ENCODE measurements at regions not wholly inside any gene's neighbourhood (a gene's known extent, or its start where the extent isn't known, plus 50 kb on each side); places are given as distances from the start of the nearest gene placed in this dataset.

DNA sequence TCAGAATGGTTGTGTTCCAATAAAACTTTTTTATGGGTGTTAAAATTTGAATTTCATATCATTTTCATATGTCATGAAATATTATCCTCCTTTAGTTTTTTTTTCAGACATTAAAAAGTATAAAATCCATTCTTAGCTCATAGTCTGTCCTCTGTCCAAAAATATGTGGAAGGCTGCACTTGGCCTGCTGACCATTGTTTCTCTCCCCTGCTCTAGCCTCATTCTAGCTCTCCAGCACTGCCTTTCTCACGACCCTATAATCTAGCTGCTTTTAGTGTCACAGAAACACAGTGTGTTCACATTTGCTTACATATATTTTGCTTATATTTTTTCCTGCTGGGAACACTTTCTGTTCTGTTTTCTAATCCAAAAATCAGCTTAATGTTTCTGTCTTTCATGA, 165.0 kb upstream of the ANK2 start:
- no peak for DNase-seq (ENCODE audit: low read depth)
- TF ChIP-seq, protein P1, sequence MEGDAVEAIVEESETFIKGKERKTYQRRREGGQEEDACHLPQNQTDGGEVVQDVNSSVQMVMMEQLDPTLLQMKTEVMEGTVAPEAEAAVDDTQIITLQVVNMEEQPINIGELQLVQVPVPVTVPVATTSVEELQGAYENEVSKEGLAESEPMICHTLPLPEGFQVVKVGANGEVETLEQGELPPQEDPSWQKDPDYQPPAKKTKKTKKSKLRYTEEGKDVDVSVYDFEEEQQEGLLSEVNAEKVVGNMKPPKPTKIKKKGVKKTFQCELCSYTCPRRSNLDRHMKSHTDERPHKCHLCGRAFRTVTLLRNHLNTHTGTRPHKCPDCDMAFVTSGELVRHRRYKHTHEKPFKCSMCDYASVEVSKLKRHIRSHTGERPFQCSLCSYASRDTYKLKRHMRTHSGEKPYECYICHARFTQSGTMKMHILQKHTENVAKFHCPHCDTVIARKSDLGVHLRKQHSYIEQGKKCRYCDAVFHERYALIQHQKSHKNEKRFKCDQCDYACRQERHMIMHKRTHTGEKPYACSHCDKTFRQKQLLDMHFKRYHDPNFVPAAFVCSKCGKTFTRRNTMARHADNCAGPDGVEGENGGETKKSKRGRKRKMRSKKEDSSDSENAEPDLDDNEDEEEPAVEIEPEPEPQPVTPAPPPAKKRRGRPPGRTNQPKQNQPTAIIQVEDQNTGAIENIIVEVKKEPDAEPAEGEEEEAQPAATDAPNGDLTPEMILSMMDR (IDR thresholded peaks at IDR 0.05; ENCODE audit: insufficient read depth, low read depth, low read length, missing control alignments) = no peak

DNA sequence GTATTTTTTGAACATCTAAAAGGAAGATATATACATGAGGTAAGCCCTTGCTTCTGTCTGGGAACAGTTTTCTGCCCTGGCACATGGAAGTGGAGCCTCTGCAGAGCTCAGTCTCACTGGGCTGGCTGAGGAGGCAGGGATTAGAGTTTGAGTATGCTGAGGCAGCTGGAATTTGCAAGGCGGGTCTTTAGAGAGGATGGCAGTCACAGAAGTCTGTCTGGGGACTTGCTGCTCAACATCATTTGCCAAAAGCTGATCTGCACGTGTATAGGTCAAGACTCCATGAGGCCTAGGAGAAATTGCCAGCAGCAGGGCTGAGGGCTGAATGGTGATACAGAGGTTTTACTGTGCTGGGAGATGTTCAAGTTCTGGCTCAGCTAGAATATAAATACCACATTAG, 163.6 kb upstream of the ANK2 start:
- no peak overlapping the region for H3K4me3 ChIP-seq (ENCODE audit: low read length)
- DNase-seq (ENCODE audit: low read depth) = no peak
- TF ChIP-seq, protein P1 (IDR thresholded peaks at IDR 0.05; ENCODE audit: insufficient read depth, low read depth, low read length, missing control alignments) = no peak

More for the DNA sequence above, 165.0 kb upstream of the ANK2 start:
- no peak overlapping the region for H3K4me3 ChIP-seq (ENCODE audit: low read length)

DNA sequence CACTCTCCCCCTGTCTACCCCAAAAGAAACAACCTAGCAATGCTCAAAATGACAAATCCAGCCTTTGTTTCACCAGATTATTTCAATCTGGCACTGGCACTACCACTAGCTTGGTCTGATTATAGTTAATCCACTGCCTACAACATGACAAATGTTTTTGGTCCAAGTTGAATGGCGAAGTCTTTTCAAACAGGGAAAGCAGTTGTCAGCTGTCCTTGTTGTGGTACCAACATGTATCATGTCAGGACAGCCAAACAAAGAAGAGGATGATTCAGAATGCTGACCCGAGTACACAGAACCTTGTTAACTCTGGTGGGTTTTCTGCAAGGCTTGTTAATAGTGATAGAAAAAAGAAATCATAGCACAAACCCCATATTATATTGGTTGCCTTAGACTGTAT, 160.8 kb upstream of the ANK2 start:
- no peak overlapping the region for H3K4me3 ChIP-seq (ENCODE audit: low read length)
- TF ChIP-seq, protein P1 (IDR thresholded peaks at IDR 0.05; ENCODE audit: insufficient read depth, low read depth, low read length, missing control alignments) = no peak
- no peak for DNase-seq (ENCODE audit: low read depth)

DNA sequence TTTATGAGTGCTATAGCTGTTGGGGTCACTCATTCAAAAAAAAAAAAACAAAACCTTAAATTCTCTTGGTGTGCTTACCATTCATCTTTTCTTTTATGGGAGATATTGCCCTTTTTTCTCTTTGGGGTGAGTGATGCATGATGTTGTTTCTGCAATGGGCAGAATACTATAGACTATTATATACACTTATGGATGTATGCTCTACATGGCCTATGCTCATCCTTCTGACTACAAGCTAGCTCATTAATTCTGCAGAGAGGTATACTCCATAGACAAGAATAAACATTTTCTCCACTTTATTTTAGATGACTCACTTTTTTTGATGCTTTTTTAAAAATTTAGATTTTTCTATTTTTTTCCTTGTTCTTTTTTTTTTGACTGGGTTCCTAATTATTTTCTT, 160.3 kb upstream of the ANK2 start:
- TF ChIP-seq, protein P1 (IDR thresholded peaks at IDR 0.05; ENCODE audit: insufficient read depth, low read depth, low read length, missing control alignments) = no peak
- no peak for DNase-seq (ENCODE audit: low read depth)
- no peak overlapping the region for H3K4me3 ChIP-seq (ENCODE audit: low read length)

DNA sequence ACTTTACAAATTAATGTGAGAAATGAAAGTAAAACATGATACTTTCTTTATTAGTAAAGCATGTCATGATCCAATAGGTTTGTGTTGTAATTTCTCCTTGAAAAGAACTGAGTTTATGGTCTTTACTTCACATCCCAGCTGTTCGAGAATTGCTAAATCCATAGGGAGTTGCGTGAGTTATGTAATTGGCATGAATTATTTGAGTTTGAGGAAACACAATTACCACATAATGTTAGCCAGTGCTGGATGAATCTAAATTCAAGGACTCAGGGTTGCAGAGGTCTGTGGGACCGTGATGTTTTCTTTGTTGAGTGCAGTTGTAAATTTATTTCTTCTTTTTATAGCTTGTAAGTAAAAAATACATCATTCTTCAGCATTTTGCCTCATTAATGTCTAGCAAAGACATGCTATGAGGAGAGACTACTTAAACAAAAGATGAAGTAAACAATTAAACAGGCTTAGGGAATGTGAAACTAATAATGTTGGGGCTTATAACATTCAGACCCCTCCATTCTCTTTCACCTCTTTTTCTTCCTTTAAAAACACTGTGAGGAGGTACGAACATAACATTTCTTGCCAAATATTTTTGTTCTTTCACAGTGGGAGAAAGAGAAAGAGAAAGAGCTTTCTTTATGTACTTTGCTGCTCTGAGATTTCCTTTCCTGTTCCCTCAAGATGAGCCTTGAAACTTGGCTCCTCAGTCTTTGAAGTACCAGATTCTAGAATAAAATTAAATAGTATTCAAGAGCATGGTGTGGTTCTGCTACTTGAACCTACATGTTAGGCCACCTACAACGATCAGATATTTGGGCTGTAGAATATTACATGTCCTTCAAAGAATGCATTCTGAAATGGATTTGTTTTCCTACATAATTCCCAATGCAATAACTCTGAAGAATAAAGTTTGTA, 159.6 kb upstream of the ANK2 start:
- H3K4me3 ChIP-seq (ENCODE audit: low read length) = no peak overlapping the region
- peak; percentile 51 for DNase-seq (ENCODE audit: low read depth)
- TF ChIP-seq, protein P1 (IDR thresholded peaks at IDR 0.05; ENCODE audit: insufficient read depth, low read depth, low read length, missing control alignments) = no peak

DNA sequence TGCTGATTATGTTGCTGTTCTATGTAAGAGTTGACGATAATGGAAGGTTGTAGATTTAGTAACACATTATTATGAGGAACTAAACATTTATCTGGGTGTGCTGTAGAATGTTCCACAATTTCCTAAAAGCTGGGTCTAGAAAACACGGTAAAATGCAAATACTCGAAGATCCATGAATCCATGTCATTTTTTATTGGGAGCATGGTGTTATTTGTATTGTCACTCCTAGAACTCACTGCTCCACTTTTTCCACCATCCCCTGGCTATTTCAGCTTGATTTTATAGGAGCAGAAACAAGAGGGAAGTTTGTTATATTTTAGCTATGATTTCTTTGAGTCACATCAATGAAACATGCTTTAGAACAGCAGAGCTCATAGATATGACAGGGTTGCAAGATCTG, 155.0 kb upstream of the ANK2 start:
- DNase-seq (ENCODE audit: low read depth) = no peak
- no peak overlapping the region for H3K4me3 ChIP-seq (ENCODE audit: low read length)
- TF ChIP-seq, protein P1 (IDR thresholded peaks at IDR 0.05; ENCODE audit: insufficient read depth, low read depth, low read length, missing control alignments) = no peak

DNA sequence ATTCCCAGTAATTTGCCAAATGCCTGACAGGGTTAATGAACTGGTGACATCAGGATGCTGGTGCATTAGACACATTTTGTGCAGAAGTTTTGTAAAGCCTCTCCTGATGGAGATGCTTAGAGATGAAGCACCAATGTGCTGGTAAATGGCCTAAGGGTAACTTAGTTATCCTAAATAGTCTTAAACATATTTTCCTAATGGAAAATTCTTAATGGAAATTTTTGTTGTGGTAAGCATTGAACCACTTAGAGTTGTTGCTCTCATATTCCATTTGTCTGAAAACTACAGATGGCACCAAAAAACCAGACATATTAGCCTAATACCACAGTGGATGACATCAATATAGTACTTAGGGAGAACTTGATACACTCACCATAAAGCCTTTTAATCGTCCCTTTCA, 154.5 kb upstream of the ANK2 start:
- TF ChIP-seq, protein P1 (IDR thresholded peaks at IDR 0.05; ENCODE audit: insufficient read depth, low read depth, low read length, missing control alignments) = no peak
- H3K4me3 ChIP-seq (ENCODE audit: low read length) = no peak overlapping the region
- no peak for DNase-seq (ENCODE audit: low read depth)
